Testis (tissue), 2 donors: ENCODE measurements at regions not wholly inside any gene's neighbourhood (a gene's known extent, or its start where the extent isn't known, plus 50 kb on each side); places are given as distances from the start of the nearest gene placed in this dataset.

Source experiments
- DNase-seq: peaks from one replicate; pipeline ENCODE4 v3.0.0-alpha.2; 2019
- H3K27ac ChIP-seq, 2 donors: fragments of 200-600 bp; sonication (generic); one replicate each; pipeline ENCODE4 v1.5.1; 2019
- H3K27me3 ChIP-seq: fragments of 200-600 bp; sonication (generic); one replicate; pipeline ENCODE4 v1.5.1; 2019
- H3K36me3 ChIP-seq: fragments of 200-600 bp; sonication (generic); one replicate; pipeline ENCODE4 v1.5.1; 2017; ENCODE audit warnings: low read depth; ENCODE audit errors: missing control alignments
- H3K4me1 ChIP-seq: fragments of 200-600 bp; sonication (generic); one replicate; pipeline ENCODE4 v1.5.1; 2019
- H3K4me3 ChIP-seq, 2 donors: fragments of 200-600 bp; sonication (generic); one replicate each; pipeline ENCODE4 v1.5.1; 2017 to 2019
- H3K9me3 ChIP-seq: fragments of 200-600 bp; sonication (generic); one replicate; pipeline ENCODE4 v1.5.1; 2017
- POLR2A ChIP-seq: fragments of 450-650 bp; IDR thresholded peaks from one replicate; pipeline ENCODE4 v1.6.1; 2017; ENCODE audit warnings: antibody characterized with exemption, mild to moderate bottlenecking, moderate library complexity
- WGBS, 2 donors: methylation state at CpG; one replicate each; pipeline ENCODE4 v1.1.5; 2018; 5-methylcytosine and 5-hydroxymethylcytosine counted together
- intact Hi-C: fragments of 100-400 bp; cut with DNase I; formaldehyde crosslinking; loops from one replicate; pipeline ENCODE4 v1.15.1; 2023; ENCODE audit warnings: low total_unique reads
- TF ChIP-seq, protein P1 (sequence below), 3 experiments: fragments of 450-650 bp in 2 of 3; fragments of 200-600 bp in 1 of 3; sonication (generic) in 1 of 3; IDR thresholded peaks; one replicate each; pipeline ENCODE4 v1.5.1; 2016 to 2019; ENCODE audit warnings: antibody characterized with exemption in 3 of 3, mild to moderate bottlenecking in 2 of 3, moderate library complexity in 1 of 3

DNA sequence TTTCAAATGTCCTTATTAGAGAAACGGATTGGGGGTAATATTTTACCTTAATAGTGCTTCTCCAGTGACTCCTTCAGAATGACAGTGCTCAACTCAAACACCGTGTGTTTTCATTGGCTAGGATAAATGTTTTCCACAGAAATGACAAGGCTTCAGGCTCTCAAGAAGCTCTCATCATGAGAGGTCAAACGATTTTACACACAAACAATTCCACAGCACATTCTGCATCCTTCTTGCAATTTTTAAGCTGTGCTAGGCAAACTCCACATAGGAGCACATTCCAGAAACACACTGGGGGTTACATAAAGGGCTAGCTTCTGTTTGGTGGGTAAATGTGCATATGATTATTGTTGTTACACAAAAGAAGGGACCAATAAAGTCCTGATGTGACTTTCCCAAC lies 75.5 kb upstream of the IPO9 start:
- no peaks in the 10 kb centered on the region for H3K4me1 ChIP-seq
- no peak for DNase-seq

DNA sequence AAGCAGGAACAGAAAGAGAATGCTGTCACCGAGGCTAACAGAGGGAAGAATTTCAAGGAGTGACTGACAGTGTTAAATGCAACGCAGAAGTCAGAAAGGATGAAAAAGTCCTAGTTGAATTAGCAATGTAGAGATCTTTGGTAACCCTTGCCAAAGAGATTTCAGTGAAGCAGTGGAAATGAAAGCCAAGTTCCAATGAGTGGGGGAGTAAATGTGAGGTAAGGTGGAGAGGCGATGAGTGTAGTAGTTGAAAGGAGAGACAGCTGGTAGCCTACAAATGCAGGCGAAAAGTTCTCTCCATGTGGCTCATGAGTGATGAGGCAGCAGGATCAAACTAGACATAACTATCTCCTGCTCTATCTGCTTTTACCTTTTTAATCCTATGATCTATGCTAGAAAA lies 74.6 kb upstream of the IPO9 start:
- H3K27ac ChIP-seq, result no peak overlapping the region
- H3K4me1 ChIP-seq, result no peaks in the 10 kb centered on the region
- DNase-seq, result no peak
- H3K36me3 ChIP-seq, result no peaks in the 10 kb centered on the region
- intact Hi-C loops, result no loop called here
- no peaks in the 10 kb centered on the region for H3K27me3 ChIP-seq
- no peak overlapping the region for H3K4me3 ChIP-seq
- WGBS, 2 donors, result 77 to 80% methylated on average over 4 of the region's 4 CpGs
- TF ChIP-seq POLR2A, result no peak
- TF ChIP-seq, protein P1, sequence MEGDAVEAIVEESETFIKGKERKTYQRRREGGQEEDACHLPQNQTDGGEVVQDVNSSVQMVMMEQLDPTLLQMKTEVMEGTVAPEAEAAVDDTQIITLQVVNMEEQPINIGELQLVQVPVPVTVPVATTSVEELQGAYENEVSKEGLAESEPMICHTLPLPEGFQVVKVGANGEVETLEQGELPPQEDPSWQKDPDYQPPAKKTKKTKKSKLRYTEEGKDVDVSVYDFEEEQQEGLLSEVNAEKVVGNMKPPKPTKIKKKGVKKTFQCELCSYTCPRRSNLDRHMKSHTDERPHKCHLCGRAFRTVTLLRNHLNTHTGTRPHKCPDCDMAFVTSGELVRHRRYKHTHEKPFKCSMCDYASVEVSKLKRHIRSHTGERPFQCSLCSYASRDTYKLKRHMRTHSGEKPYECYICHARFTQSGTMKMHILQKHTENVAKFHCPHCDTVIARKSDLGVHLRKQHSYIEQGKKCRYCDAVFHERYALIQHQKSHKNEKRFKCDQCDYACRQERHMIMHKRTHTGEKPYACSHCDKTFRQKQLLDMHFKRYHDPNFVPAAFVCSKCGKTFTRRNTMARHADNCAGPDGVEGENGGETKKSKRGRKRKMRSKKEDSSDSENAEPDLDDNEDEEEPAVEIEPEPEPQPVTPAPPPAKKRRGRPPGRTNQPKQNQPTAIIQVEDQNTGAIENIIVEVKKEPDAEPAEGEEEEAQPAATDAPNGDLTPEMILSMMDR (IDR thresholded peaks at IDR 0.05), result no peak
- no peaks in the 10 kb centered on the region for H3K9me3 ChIP-seq

More for the DNA sequence above, 75.5 kb upstream of the IPO9 start:
- intact Hi-C loops, result no loop called here
- Histone ChIP-seq H3K27ac (no peak overlapping the region), H3K27me3 (no peaks in the 10 kb centered on the region), H3K9me3 (no peaks in the 10 kb centered on the region), H3K36me3 (no peaks in the 10 kb centered on the region), H3K4me3 (no peak overlapping the region)
- TF ChIP-seq, protein P1 (IDR thresholded peaks at IDR 0.05), result no peak
- TF ChIP-seq POLR2A, result no peak
- WGBS, 2 donors, result 73 to 89% methylated on average over 3 of the region's 3 CpGs

DNA sequence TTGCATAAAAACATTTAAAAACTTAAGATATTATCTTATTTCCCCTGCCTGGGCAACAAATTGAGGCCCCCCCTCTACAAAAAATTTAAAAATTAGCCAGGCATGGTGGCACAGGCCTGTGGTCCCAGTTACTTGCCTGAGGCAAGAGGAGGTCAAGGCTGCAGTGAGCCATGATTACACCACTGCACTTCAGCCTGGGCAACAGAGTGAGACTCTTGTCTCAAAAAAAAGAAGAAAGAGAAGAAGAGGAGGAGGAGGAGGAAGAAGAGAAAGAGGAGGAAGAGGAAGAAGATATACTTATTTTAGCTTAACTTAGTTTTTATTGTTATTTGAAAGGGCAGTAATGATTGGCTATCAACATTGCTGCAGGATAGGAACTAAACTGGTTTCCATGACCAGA lies 73.8 kb upstream of the IPO9 start:
- Histone ChIP-seq H3K4me3 (no peak overlapping the region), H3K9me3 (no peaks in the 10 kb centered on the region), H3K4me1 (no peaks in the 10 kb centered on the region), H3K36me3 (no peaks in the 10 kb centered on the region), H3K27me3 (no peaks in the 10 kb centered on the region), H3K27ac (no peak overlapping the region)
- TF ChIP-seq POLR2A, result no peak
- TF ChIP-seq, protein P1 (IDR thresholded peaks at IDR 0.05), result no peak
- intact Hi-C loops, result no loop called here
- DNase-seq, result no peak

DNA sequence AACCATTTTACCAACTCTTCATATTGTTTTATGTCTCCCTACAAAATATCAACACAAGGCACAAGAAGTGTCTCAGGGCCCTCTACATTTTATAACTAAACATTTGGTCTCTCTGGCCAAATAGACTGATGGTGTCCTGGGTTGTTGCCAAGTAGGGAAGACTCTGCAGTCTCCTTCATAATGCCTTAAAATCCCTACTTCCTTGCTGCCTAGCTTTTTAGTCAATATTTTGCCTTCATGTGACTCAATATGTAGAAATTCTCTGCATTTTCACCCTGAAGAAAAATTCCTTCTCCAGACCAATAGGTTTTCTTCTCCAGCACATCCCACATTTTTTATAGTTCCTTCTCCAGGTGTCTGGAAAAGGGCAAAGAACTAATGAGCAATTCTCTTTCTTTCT lies 72.6 kb upstream of the IPO9 start:
- Histone ChIP-seq H3K9me3 (no peaks in the 10 kb centered on the region), H3K4me1 (no peaks in the 10 kb centered on the region), H3K27ac (no peak overlapping the region), H3K4me3 (no peak overlapping the region), H3K27me3 (no peaks in the 10 kb centered on the region), H3K36me3 (no peaks in the 10 kb centered on the region)
- DNase-seq, result no peak
- intact Hi-C loops, result no loop called here
- TF ChIP-seq, protein P1 (IDR thresholded peaks at IDR 0.05), result no peak
- no peak for TF ChIP-seq POLR2A

DNA sequence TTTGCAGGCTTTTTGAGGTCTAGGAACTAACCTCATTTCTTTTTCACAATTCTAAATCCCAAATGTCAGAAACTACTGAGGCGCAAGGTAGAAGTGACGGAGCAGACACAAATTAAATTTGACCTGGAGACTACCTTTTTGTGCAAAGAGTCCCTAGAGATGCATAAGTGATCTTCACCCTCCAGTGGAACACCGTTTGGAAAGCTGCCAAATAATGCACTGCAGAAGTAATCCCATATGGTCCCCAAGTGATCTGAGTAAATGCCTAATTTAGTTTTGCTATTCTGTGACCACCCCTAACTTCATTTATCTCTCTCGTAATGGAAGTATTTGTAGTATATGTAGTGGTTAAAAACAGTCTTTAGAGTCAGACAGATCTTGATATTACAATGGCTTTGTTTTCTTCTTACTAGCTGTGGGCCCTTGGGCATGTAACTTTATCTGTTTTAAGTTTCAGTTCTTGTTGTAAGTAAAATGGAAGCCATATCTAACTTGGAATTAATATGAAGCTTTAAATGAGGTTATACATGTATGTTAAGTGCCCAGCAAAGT lies 70.4 kb upstream of the IPO9 start:
- no peaks in the 10 kb centered on the region for H3K4me1 ChIP-seq
- no peaks in the 10 kb centered on the region for H3K9me3 ChIP-seq
- TF ChIP-seq POLR2A, result no peak
- TF ChIP-seq, protein P1 (IDR thresholded peaks at IDR 0.05), result no peak
- no peaks in the 10 kb centered on the region for H3K27me3 ChIP-seq
- H3K36me3 ChIP-seq, result no peaks in the 10 kb centered on the region
- no peak for DNase-seq
- H3K4me3 ChIP-seq, result no peak overlapping the region
- intact Hi-C loops, result no loop called here
- H3K27ac ChIP-seq, result no peak overlapping the region
- 85 to 87% methylated on average over 4 of the region's 4 CpGs for WGBS, 2 donors
